ENCODE measurements at regions not wholly inside any gene's neighbourhood (a gene's known extent, or its start where the extent isn't known, plus 50 kb on each side); places are given as distances from the start of the nearest gene placed in this dataset.

DNA sequence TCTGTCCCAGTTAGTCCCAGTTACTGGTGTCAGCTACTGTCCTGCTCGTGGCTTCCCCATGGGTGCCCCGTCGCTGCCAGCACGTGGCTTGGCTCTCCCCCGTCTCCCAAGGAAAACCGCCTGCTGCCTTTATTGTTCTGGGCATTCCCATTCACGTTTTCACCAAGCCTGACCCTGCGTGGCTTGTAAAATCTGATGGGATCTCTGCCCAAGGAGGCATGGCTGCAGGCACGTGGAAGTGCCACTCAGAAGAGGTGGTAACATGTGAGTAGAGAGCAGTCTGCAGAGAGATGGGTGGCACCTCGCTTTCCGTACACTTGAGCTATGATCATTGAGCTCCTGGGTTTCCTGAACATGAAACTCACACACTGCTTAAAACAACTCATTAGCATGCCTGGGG, 429.2 kb upstream of the KLF4 start:
- Mint-ChIP-seq H3K27me3 (ENCODE audit: low read depth) (no peaks in the 10 kb centered on the region), H3K4me3 (ENCODE audit: low read depth) (no peak overlapping the region), H3K36me3 (ENCODE audit: low read depth) (no peaks in the 10 kb centered on the region), H3K27ac (no peak overlapping the region), H3K4me1 (ENCODE audit: low read depth) (no peaks in the 10 kb centered on the region), H3K9me3 (peaks cover 3% of the 10 kb centered on the region)
- intact Hi-C loops (cut with micrococcal nuclease), result no loop called here
- DNase-seq (ENCODE audit: low spot score), result no peak

DNA sequence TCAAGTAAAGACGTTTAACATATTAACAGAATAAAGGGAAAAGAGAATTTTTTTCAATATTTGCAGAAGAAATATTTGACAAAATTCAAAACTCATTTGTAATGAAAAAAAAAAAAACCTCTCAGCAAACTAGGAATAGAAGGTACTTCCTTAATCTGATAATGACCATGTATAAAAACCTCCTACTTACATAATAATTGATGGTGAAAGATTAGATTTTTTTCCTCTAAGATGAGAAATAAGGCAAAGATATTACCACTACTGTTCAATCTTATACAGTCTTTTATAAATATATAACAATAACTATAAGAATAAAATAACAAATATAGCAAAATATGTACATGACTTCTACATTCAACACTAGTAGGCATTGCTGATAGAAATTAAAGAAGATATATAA, 424.6 kb upstream of the KLF4 start:
- intact Hi-C loops (cut with micrococcal nuclease), result no loop called here
- Mint-ChIP-seq H3K27ac (no peak overlapping the region), H3K4me3 (ENCODE audit: low read depth) (no peak overlapping the region), H3K9me3 (peaks cover 9% of the 10 kb centered on the region), H3K36me3 (ENCODE audit: low read depth) (no peaks in the 10 kb centered on the region), H3K4me1 (ENCODE audit: low read depth) (no peaks in the 10 kb centered on the region), H3K27me3 (ENCODE audit: low read depth) (no peaks in the 10 kb centered on the region)
- no peak for DNase-seq (ENCODE audit: low spot score)

DNA sequence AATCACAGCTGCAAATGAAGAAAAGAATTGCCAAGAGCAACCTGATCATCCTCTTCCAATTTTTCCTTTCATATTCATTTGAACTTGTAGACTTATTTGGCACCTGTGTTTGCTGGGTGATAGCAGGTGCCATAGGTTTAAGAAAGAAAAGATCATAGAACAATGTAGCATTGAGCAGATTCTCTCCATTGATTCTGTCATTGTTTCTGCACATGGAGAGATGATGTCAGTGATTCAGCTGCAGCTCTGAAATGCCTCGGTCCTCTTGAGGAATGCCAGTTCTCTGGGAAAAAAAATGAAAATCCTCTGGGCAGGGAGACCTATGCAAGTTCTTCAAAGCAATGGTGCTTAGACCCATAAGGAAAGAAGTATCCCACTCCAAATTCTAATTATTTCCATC, 418.1 kb upstream of the KLF4 start:
- Mint-ChIP-seq H3K9me3 (peaks cover 6% of the 10 kb centered on the region), H3K4me1 (ENCODE audit: low read depth) (no peaks in the 10 kb centered on the region), H3K36me3 (ENCODE audit: low read depth) (no peaks in the 10 kb centered on the region), H3K27me3 (ENCODE audit: low read depth) (no peaks in the 10 kb centered on the region), H3K27ac (no peak overlapping the region), H3K4me3 (ENCODE audit: low read depth) (no peak overlapping the region)
- DNase-seq (ENCODE audit: low spot score), result no peak
- intact Hi-C loops (cut with micrococcal nuclease), result no loop called here

DNA sequence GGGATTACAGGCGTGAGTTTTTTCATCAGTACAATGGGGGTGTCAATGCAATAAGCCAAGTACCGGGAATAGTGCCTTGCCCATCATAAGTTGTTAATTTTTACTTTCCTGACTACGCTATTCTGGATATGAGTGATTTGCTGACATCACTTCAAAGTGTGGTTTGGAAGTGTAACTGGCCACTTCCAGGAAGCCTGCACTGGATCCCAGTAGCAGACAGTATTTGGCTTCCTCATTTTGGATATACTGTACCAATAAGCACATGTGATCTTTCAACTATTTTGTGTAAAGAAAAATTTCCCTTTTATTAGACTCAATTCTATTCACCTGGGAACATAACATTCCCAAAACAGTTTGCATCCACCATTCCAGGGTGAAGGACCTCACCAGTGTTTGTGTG, 417.7 kb upstream of the KLF4 start:
- H3K27ac Mint-ChIP-seq, result no peak overlapping the region
- H3K4me3 Mint-ChIP-seq (ENCODE audit: low read depth), result no peak overlapping the region
- no peaks in the 10 kb centered on the region for H3K4me1 Mint-ChIP-seq (ENCODE audit: low read depth)
- H3K36me3 Mint-ChIP-seq (ENCODE audit: low read depth), result no peaks in the 10 kb centered on the region
- peaks cover 6% of the 10 kb centered on the region for H3K9me3 Mint-ChIP-seq
- DNase-seq (ENCODE audit: low spot score), result no peak
- H3K27me3 Mint-ChIP-seq (ENCODE audit: low read depth), result no peaks in the 10 kb centered on the region
- intact Hi-C loops (cut with micrococcal nuclease), result no loop called here

DNA sequence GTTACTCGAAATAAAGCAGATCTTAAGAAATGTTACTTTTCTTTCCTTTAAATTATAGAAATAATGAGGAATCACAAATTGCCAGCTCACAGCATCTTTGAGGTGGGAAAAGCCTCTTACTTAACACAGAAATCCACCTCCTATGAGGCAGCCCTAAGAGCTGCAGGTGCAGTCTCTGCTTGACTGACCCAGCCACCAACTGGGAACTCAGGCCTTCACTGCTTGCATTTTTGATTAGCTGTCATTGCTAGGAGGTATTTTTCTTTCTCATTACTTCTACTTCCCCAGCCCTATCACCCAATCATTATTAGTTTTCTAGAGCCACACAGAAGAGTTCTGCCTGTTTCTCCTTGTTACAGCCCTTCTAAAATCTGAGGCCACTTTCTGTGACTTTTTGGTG, 416.5 kb upstream of the KLF4 start:
- H3K27ac Mint-ChIP-seq, result no peak overlapping the region
- intact Hi-C loops (cut with micrococcal nuclease), result no loop called here
- H3K9me3 Mint-ChIP-seq, result peaks cover 1% of the 10 kb centered on the region
- no peak overlapping the region for H3K4me3 Mint-ChIP-seq (ENCODE audit: low read depth)
- no peaks in the 10 kb centered on the region for H3K4me1 Mint-ChIP-seq (ENCODE audit: low read depth)
- H3K36me3 Mint-ChIP-seq (ENCODE audit: low read depth), result no peaks in the 10 kb centered on the region
- no peaks in the 10 kb centered on the region for H3K27me3 Mint-ChIP-seq (ENCODE audit: low read depth)
- no peak for DNase-seq (ENCODE audit: low spot score)

DNA sequence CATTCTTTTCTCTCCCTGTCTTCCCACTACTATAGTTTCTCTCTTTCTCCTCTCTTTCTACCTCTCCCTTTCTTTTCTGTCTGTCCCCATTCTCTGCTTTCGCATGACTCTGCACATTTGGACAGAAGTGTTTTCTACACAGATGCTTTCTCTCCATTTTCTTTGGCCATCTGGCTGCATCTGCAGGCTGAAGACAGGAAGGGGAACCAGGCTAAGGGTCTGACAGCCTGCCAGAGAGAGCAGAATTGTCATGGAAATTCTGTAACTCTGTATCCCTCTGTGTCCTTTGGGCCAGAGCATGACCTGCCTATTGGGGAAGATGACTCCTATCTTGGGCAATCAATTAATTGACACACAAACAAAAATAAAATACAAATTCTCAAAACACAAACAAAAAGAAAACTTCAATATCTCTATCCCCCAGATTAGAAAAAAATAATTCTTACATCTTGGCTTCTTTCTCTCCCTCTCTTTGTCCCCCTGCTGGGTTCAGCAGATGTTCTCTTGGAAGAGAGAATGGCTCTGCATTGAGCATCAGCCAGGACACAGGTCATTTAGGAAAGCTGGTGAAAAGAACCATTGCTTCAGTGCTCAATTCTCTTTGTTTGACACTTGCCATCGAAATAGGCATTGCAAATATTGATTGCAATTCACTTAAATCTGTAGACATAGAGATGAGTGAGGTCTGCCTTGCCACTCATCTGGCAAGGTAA, 415.9 kb upstream of the KLF4 start:
- no peak for DNase-seq (ENCODE audit: low spot score)
- intact Hi-C loops (cut with micrococcal nuclease), result no loop called here
- Mint-ChIP-seq H3K4me1 (ENCODE audit: low read depth) (no peaks in the 10 kb centered on the region), H3K36me3 (ENCODE audit: low read depth) (no peaks in the 10 kb centered on the region), H3K27ac (no peak overlapping the region), H3K4me3 (ENCODE audit: low read depth) (no peak overlapping the region), H3K9me3 (no peaks in the 10 kb centered on the region), H3K27me3 (ENCODE audit: low read depth) (no peaks in the 10 kb centered on the region)

DNA sequence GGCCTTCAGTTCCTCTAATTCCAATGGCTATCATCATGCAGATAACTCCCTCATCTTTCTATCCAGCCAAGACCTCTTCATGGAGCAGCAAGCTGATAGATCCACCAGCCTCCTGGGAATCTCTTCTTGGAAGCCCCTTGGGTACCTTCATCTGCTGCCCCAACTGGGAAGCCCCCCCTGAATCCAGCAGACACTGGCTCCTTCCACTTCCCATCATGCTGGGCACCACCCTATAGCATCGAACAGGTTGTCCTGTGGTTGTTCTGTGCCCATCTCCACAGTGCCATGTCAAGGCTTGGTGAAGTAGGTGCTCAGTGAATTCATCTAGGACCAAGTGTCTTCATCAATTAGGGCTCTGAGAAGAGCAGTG, 410.4 kb upstream of the KLF4 start:
- intact Hi-C loops (cut with micrococcal nuclease), result no loop called here

DNA sequence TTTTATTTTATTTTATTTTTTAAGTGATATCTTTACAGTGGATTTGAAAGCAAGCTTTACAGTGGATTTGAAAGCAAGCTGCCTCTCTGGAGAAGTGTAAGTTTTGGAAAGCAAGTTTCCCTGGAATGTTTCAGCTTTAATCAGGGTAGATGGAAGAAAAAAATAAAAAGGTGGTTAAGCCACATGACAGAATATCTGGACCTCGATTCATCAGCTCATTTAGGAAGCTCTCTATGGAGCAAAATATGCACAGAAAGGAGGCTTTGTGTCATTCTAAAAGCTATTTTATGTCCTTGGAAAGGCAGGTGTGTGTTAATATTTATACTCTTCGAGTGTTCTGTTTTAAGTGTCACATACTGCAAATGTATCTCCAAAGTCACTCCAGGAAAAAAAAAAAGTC, 409.2 kb upstream of the KLF4 start:
- Mint-ChIP-seq H3K27ac (no peak overlapping the region), H3K27me3 (ENCODE audit: low read depth) (no peaks in the 10 kb centered on the region)
- DNase-seq (ENCODE audit: low spot score), result no peak

More for the DNA sequence above, 410.4 kb upstream of the KLF4 start:
- DNase-seq (ENCODE audit: low spot score), result no peak
- no peak overlapping the region for H3K4me3 Mint-ChIP-seq (ENCODE audit: low read depth)
- no peaks in the 10 kb centered on the region for H3K27me3 Mint-ChIP-seq (ENCODE audit: low read depth)
- no peaks in the 10 kb centered on the region for H3K9me3 Mint-ChIP-seq
- no peaks in the 10 kb centered on the region for H3K36me3 Mint-ChIP-seq (ENCODE audit: low read depth)
- H3K27ac Mint-ChIP-seq, result no peak overlapping the region
- no peaks in the 10 kb centered on the region for H3K4me1 Mint-ChIP-seq (ENCODE audit: low read depth)

DNA sequence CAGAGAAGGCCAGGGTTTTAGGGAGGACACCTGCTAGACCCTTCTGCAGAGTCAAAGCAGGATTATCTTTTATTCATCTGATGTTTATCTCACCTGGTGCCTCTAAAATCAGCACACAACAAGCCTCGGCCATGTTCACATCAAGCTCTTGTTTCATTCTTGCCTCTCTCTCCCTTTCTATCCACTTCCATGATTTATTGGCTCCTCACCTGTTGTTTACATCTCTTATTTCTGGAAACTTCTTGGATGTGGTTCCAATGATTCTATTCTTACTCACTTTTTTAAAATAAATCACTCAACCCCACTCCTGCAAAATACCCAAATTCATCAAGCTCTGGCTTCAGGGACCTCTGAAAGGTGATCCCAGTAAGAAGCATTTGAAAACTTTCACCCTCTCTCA, 407.0 kb upstream of the KLF4 start:
- H3K9me3 Mint-ChIP-seq, result no peaks in the 10 kb centered on the region
- intact Hi-C loops (cut with micrococcal nuclease), result no loop called here
- DNase-seq (ENCODE audit: low spot score), result no peak
- no peak overlapping the region for H3K27ac Mint-ChIP-seq
- H3K36me3 Mint-ChIP-seq (ENCODE audit: low read depth), result no peaks in the 10 kb centered on the region
- no peak overlapping the region for H3K4me3 Mint-ChIP-seq (ENCODE audit: low read depth)
- no peaks in the 10 kb centered on the region for H3K27me3 Mint-ChIP-seq (ENCODE audit: low read depth)
- H3K4me1 Mint-ChIP-seq (ENCODE audit: low read depth), result no peaks in the 10 kb centered on the region

More for the DNA sequence above, 409.2 kb upstream of the KLF4 start:
- Mint-ChIP-seq H3K4me3 (ENCODE audit: low read depth) (no peak overlapping the region), H3K36me3 (ENCODE audit: low read depth) (no peaks in the 10 kb centered on the region), H3K4me1 (ENCODE audit: low read depth) (no peaks in the 10 kb centered on the region), H3K9me3 (no peaks in the 10 kb centered on the region)
- intact Hi-C loops (cut with micrococcal nuclease), result no loop called here

DNA sequence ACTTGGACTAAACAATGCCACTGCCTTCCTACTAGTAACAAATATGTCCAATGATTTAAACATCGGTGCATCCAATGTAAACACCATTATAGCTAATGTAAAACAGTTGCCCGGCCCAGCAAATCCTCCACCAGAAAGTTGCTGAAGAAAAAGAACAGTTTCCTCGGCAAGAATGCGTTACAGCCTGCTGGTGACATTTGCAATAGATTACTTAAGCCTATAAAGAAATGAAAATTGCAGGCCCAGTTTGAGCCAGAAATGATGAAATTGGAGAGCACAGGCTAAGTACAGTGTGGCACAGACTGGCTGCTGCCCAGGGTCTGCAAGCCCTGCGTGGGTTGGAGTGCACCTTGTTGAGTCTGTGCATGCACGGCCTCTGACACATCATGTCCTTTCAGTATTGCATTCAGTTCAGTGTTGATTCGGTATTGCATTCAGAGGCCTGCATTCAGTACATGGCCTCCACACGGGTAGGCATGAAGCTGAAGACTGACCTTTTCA, 406.0 kb upstream of the KLF4 start:
- intact Hi-C loops (cut with micrococcal nuclease), result no loop called here
- no peak overlapping the region for H3K27ac Mint-ChIP-seq
- no peaks in the 10 kb centered on the region for H3K4me1 Mint-ChIP-seq (ENCODE audit: low read depth)
- no peaks in the 10 kb centered on the region for H3K9me3 Mint-ChIP-seq
- DNase-seq (ENCODE audit: low spot score), result no peak
- H3K4me3 Mint-ChIP-seq (ENCODE audit: low read depth), result no peak overlapping the region
- no peaks in the 10 kb centered on the region for H3K27me3 Mint-ChIP-seq (ENCODE audit: low read depth)
- H3K36me3 Mint-ChIP-seq (ENCODE audit: low read depth), result no peaks in the 10 kb centered on the region

DNA sequence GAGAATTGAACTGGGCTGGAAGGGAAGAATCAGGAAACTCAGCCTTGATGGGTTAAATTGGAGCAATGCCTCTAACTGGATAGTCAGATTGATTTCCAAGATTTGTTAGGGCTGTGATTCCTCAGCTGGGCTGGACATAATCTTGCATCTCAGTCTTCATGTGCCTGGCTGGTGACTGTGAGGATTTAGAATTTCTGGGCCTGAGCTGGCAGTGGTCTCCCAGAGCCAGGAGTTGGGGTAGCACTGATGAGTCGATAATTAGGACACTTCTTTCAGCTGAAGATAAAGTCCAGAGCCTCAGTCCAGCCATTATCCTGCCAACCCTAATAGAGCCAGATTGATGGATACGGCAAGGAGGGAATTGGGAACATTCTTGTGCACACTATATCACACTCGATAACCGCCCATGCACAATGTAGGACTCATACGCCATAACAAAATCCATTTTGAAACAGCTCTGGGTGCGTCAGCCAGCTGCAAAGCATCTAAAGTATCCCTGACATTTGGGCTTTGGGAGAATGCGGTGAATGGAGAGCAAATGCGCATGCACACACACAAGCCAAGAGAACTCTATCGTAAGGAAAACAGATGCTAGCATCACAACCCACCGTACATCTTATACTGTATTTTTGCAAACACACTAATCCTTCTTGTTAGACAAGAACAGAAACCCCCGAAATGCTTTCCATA, 405.1 kb upstream of the KLF4 start:
- intact Hi-C loops (cut with micrococcal nuclease), result no loop called here
- DNase-seq (ENCODE audit: low spot score), result no peak
- Mint-ChIP-seq H3K27ac (no peak overlapping the region), H3K36me3 (ENCODE audit: low read depth) (no peaks in the 10 kb centered on the region), H3K4me3 (ENCODE audit: low read depth) (no peak overlapping the region), H3K4me1 (ENCODE audit: low read depth) (no peaks in the 10 kb centered on the region), H3K9me3 (no peaks in the 10 kb centered on the region), H3K27me3 (ENCODE audit: low read depth) (no peaks in the 10 kb centered on the region)

DNA sequence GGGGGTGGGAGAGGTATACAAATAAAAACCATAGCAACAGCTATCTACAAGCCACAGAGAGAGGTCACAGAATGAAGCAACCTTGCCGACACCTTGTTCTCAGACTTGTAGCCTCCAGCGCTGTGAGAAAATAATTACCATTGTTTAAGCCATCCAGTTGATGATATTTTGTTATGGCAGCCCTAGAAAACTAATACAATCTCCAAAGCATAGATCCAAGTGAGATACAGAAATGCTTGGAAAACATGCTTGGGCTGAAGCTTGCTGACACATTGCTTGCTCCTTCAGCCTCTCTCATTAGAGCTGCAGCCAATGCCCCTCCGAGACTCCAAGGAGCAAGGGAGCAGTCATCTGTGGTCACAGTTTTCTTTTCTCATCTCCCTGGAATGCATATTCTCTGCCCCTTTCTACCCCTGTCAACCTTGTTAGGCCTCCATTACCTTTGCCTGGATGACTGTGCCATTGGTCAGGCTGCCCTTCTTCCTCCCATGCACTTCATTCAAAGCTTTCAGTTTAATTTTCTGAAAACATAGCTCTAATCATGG, 401.4 kb upstream of the KLF4 start:
- H3K4me1 Mint-ChIP-seq (ENCODE audit: low read depth), result no peaks in the 10 kb centered on the region
- no peak overlapping the region for H3K27ac Mint-ChIP-seq
- H3K36me3 Mint-ChIP-seq (ENCODE audit: low read depth), result no peaks in the 10 kb centered on the region
- H3K4me3 Mint-ChIP-seq (ENCODE audit: low read depth), result no peak overlapping the region
- no peaks in the 10 kb centered on the region for H3K9me3 Mint-ChIP-seq
- DNase-seq (ENCODE audit: low spot score), result no peak
- intact Hi-C loops (cut with micrococcal nuclease), result no loop called here
- H3K27me3 Mint-ChIP-seq (ENCODE audit: low read depth), result no peaks in the 10 kb centered on the region

DNA sequence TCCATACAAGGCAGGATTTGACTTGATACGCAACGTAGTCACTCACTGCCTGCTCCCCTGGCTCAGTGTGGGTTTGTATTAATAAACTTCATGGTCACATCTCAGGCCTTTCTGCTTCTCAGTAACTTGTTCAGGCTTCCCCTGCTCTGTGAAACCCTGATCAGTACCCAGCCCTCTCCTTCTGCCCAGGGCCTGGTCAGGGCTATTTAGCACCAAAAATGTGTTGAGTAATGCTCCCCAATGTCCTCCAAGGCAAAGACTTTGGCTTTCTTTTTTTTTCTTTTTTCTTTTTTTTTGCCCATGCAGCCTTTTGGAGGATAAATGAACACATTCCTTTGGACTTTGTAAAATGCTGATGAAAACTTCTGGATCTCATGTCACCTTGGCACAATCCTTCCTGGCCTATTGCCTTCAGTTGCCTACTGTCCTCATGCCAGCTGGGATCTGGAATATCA, 399.2 kb upstream of the KLF4 start:
- no peak overlapping the region for H3K27ac Mint-ChIP-seq
- DNase-seq (ENCODE audit: low spot score), result no peak
- no peak overlapping the region for H3K4me3 Mint-ChIP-seq (ENCODE audit: low read depth)
- no peaks in the 10 kb centered on the region for H3K9me3 Mint-ChIP-seq
- H3K27me3 Mint-ChIP-seq (ENCODE audit: low read depth), result no peaks in the 10 kb centered on the region
- no peaks in the 10 kb centered on the region for H3K4me1 Mint-ChIP-seq (ENCODE audit: low read depth)
- intact Hi-C loops (cut with micrococcal nuclease), result no loop called here
- no peaks in the 10 kb centered on the region for H3K36me3 Mint-ChIP-seq (ENCODE audit: low read depth)
